Ascending aorta (tissue), 2 donors: ENCODE measurements at regions not wholly inside any gene's neighbourhood (a gene's known extent, or its start where the extent isn't known, plus 50 kb on each side); places are given as distances from the start of the nearest gene placed in this dataset.
"Not testable (repeated sequence)": the region's sequence is repeated elsewhere in the genome, so short reads cannot be mapped to it uniquely, and the experiment has no call there.

ENCODE experiments used
- DNase-seq, 2 donors: peaks; one replicate each; pipeline ENCODE4 v3.0.0-alpha.2; 2019; ENCODE audit warnings: low spot score in 2 of 2
- H3K27ac ChIP-seq, 2 donors: fragments of 200-600 bp; sonication (generic); one replicate each; pipeline ENCODE4 v1.5.1; 2016 to 2017; ENCODE audit warnings: mild to moderate bottlenecking in 1 of 2
- H3K27me3 ChIP-seq: fragments of 200-600 bp; sonication (generic); one replicate; pipeline ENCODE4 v1.5.1; 2017
- H3K36me3 ChIP-seq, 2 donors: fragments of 200-600 bp; sonication (generic); one replicate each; pipeline ENCODE4 v1.5.1; 2016
- H3K4me1 ChIP-seq, 2 donors: fragments of 200-600 bp; sonication (generic); one replicate each; pipeline ENCODE4 v1.5.1; 2016 to 2017; ENCODE audit warnings: mild to moderate bottlenecking in 1 of 2
- H3K4me3 ChIP-seq, 2 donors: fragments of 200-600 bp; sonication (generic); one replicate each; pipeline ENCODE4 v1.5.1; 2016 to 2017; ENCODE audit warnings: mild to moderate bottlenecking in 1 of 2
- H3K9me3 ChIP-seq, 2 donors: fragments of 200-600 bp; sonication (generic); one replicate each; pipeline ENCODE4 v1.5.1; 2016
- CTCF ChIP-seq, 3 experiments: fragments of 200-600 bp in 2 of 3; fragments of 450-650 bp in 1 of 3; sonication (generic) in 2 of 3; IDR thresholded peaks; one replicate each; pipeline ENCODE4 v1.5.1; 2016 to 2019; ENCODE audit warnings: antibody characterized with exemption in 3 of 3, mild to moderate bottlenecking in 1 of 3, moderate library complexity in 1 of 3
- intact Hi-C: fragments of 100-400 bp; cut with DNase I; formaldehyde crosslinking; loops from one replicate; pipeline ENCODE4 v1.15.1; 2023

- Histone ChIP-seq H3K27me3 (no peaks in the 10 kb centered on the region), H3K4me1 (no peaks in the 10 kb centered on the region), H3K36me3 (no peaks in the 10 kb centered on the region), H3K4me3 (no peak overlapping the region), H3K27ac (no peak overlapping the region), H3K9me3 (no peaks in the 10 kb centered on the region)
- TF ChIP-seq CTCF (IDR thresholded peaks at IDR 0.05): no peak
- intact Hi-C loops: no loop called here
- DNase-seq: no peak
Measured at GRCh38 chr10:27312854-27313253, 72.3 kb upstream of the ACBD5 start.

- H3K27me3 ChIP-seq, DNase-seq, H3K27ac ChIP-seq, H3K9me3 ChIP-seq, H3K4me1 ChIP-seq, H3K4me3 ChIP-seq, H3K36me3 ChIP-seq, intact Hi-C loops: not testable (repeated sequence)
Measured at GRCh38 chr10:27311809-27312208, 71.2 kb upstream of the ACBD5 start.

- H3K27ac ChIP-seq, intact Hi-C loops, H3K4me3 ChIP-seq, H3K27me3 ChIP-seq, H3K4me1 ChIP-seq, H3K9me3 ChIP-seq, DNase-seq, H3K36me3 ChIP-seq: not testable (repeated sequence)
Measured at GRCh38 chr10:27298522-27298850, 57.9 kb upstream of the ACBD5 start.

- no peaks in the 10 kb centered on the region for H3K27me3 ChIP-seq
- intact Hi-C loops: no loop called here
Measured at GRCh38 chr10:27297844-27298521, 57.4 kb upstream of the ACBD5 start.

GRCh38 chr10:27296285-27296684 lies 55.7 kb upstream of the ACBD5 start:
- intact Hi-C loops, H3K36me3 ChIP-seq, H3K4me1 ChIP-seq: not testable (repeated sequence)

More at GRCh38 chr10:27297844-27298521, 57.4 kb upstream of the ACBD5 start:
- no peak overlapping the region for H3K4me3 ChIP-seq
- no peaks in the 10 kb centered on the region for H3K36me3 ChIP-seq
- no peak for DNase-seq
- H3K4me1 ChIP-seq: no peaks in the 10 kb centered on the region
- no peaks in the 10 kb centered on the region for H3K9me3 ChIP-seq
- no peak for TF ChIP-seq CTCF (IDR thresholded peaks at IDR 0.05)
- H3K27ac ChIP-seq: no peak overlapping the region

GRCh38 chr10:27291253-27291895 lies 50.8 kb upstream of the ACBD5 start:
- H3K36me3 ChIP-seq, H3K27ac ChIP-seq, intact Hi-C loops, H3K27me3 ChIP-seq, H3K9me3 ChIP-seq, DNase-seq, H3K4me1 ChIP-seq: not testable (repeated sequence)
- peak overlapping the region in 1 of 2 donors; percentile 20 for H3K4me3 ChIP-seq

More at GRCh38 chr10:27296285-27296684, 55.7 kb upstream of the ACBD5 start:
- not testable (repeated sequence) for DNase-seq, H3K9me3 ChIP-seq, H3K4me3 ChIP-seq, H3K27me3 ChIP-seq, H3K27ac ChIP-seq
